HEK293 (cell line): ENCODE measurements at regions not wholly inside any gene's neighbourhood (a gene's known extent, or its start where the extent isn't known, plus 50 kb on each side); places are given as distances from the start of the nearest gene placed in this dataset.

Source experiments
- CTCF ChIA-PET: fragments of 350-600 bp; formaldehyde crosslinking; extraction: SDS; loops from one replicate; lab custom pipeline; 2021; ENCODE audit warnings: antibody characterized with exemption; lab: Yijun Ruan, JAX
- POLR2A ChIA-PET: fragments of 300-600 bp; formaldehyde crosslinking; extraction: SDS; loops from one replicate; lab custom pipeline; 2020; ENCODE audit warnings: antibody characterized with exemption, inconsistent platforms; lab: Yijun Ruan, JAX
- H3K27ac ChIP-seq: fragments of 200-500 bp; sonication (Bioruptor generic); 2 replicates; pipeline ENCODE4 v1.5.1; 2014; ENCODE audit warnings: low read depth, low read length, control low read depth, inconsistent platforms; ENCODE audit errors: extremely low read depth
- H3K36me3 ChIP-seq, 2 experiments: fragments of 200-500 bp in 1 of 2; sonication (Bioruptor generic) in 1 of 2; 1 replicate in 1 of 2; 2 replicates in 1 of 2; pipeline ENCODE4 v1.5.1; 2014 to 2017; ENCODE audit warnings: inconsistent platforms in 2 of 2, low read length in 2 of 2; ENCODE audit not compliant: control insufficient read depth in 2 of 2, insufficient read depth in 1 of 2
- H3K4me1 ChIP-seq: fragments of 200-500 bp; sonication (Bioruptor generic); 2 replicates; pipeline ENCODE4 v1.5.1; 2014; ENCODE audit warnings: mild to moderate bottlenecking, low read length, inconsistent platforms; ENCODE audit not compliant: control insufficient read depth, insufficient read depth
- H3K4me3 ChIP-seq: 2 replicates; pipeline ENCODE4 v1.5.1; 2011; ENCODE audit warnings: low read depth, mild to moderate bottlenecking, control low read depth, low read length, moderate library complexity
- H3K9me3 ChIP-seq: fragments of 200-500 bp; sonication (Bioruptor generic); 2 replicates; pipeline ENCODE4 v1.5.1; 2014; ENCODE audit warnings: low read depth, low read length, inconsistent platforms; ENCODE audit not compliant: control insufficient read depth, insufficient read depth
- ELK4 ChIP-seq: IDR thresholded peaks from 2 replicates; pipeline ENCODE4 v1.6.1; 2011; ENCODE audit warnings: mild to moderate bottlenecking, low read depth, low read length, borderline replicate concordance
- HOXC10 ChIP-seq: sonication (generic); formaldehyde crosslinking; IDR thresholded peaks from 2 replicates; pipeline ENCODE4 v1.8.1; 2023; ENCODE audit warnings: mild to moderate bottlenecking, missing genetic modification reagents
- KLF8 ChIP-seq: fragments of 450-650 bp; formaldehyde crosslinking; IDR thresholded peaks from 2 replicates; pipeline ENCODE4 v1.5.1; 2016; ENCODE audit warnings: missing biosample characterization, missing genetic modification characterization
- SP2 ChIP-seq: fragments of 450-650 bp; formaldehyde crosslinking; IDR thresholded peaks from 2 replicates; pipeline ENCODE4 v1.5.1; 2016; ENCODE audit warnings: missing biosample characterization, missing genetic modification characterization
- YY2 ChIP-seq: fragments of 450-650 bp; formaldehyde crosslinking; IDR thresholded peaks from 2 replicates; pipeline ENCODE4 v1.5.1; 2016; ENCODE audit warnings: missing biosample characterization, missing genetic modification characterization
- ZBTB1 ChIP-seq: fragments of 450-650 bp; formaldehyde crosslinking; IDR thresholded peaks from 2 replicates; pipeline ENCODE4 v1.5.1; 2016; ENCODE audit warnings: missing biosample characterization, missing genetic modification characterization
- ZBTB21 ChIP-seq: fragments of 450-650 bp; formaldehyde crosslinking; IDR thresholded peaks from 2 replicates; pipeline ENCODE4 v1.5.1; 2017; ENCODE audit warnings: missing biosample characterization, missing genetic modification characterization
- ZBTB48 ChIP-seq: fragments of 450-650 bp; formaldehyde crosslinking; IDR thresholded peaks from 2 replicates; pipeline ENCODE4 v1.5.1; 2016; ENCODE audit warnings: missing biosample characterization, missing genetic modification characterization
- ZFP41 ChIP-seq: fragments of 450-650 bp; formaldehyde crosslinking; IDR thresholded peaks from 2 replicates; pipeline ENCODE4 v1.5.1; 2016; ENCODE audit warnings: missing biosample characterization, missing genetic modification characterization, borderline replicate concordance
- ZFP69B ChIP-seq: fragments of 450-650 bp; formaldehyde crosslinking; IDR thresholded peaks from 2 replicates; pipeline ENCODE4 v1.5.1; 2016; ENCODE audit warnings: missing biosample characterization, missing genetic modification characterization
- ZNF112 ChIP-seq: fragments of 450-650 bp; formaldehyde crosslinking; IDR thresholded peaks from 2 replicates; pipeline ENCODE4 v1.5.0; 2017; ENCODE audit warnings: missing biosample characterization, missing genetic modification characterization
- ZNF140 ChIP-seq: fragments of 450-650 bp; formaldehyde crosslinking; IDR thresholded peaks from 2 replicates; pipeline ENCODE4 v1.5.1; 2016; ENCODE audit warnings: missing biosample characterization, missing genetic modification characterization
- ZNF184 ChIP-seq: fragments of 450-650 bp; IDR thresholded peaks from 2 replicates; pipeline ENCODE4 v1.5.1; 2018; ENCODE audit warnings: missing biosample characterization, mild to moderate bottlenecking, missing genetic modification characterization
- ZNF214 ChIP-seq: fragments of 450-650 bp; formaldehyde crosslinking; IDR thresholded peaks from 2 replicates; pipeline ENCODE4 v1.5.1; 2017; ENCODE audit warnings: missing biosample characterization, mild to moderate bottlenecking, missing genetic modification characterization, borderline replicate concordance
- ZNF24 ChIP-seq: fragments of 450-650 bp; formaldehyde crosslinking; IDR thresholded peaks from 2 replicates; pipeline ENCODE4 v1.5.1; 2016; ENCODE audit warnings: missing biosample characterization, missing genetic modification characterization
- ZNF292 ChIP-seq: fragments of 450-650 bp; formaldehyde crosslinking; IDR thresholded peaks from 2 replicates; pipeline ENCODE4 v1.5.1; 2016; ENCODE audit warnings: low read depth, missing biosample characterization, missing genetic modification characterization, borderline replicate concordance
- ZNF37A ChIP-seq: fragments of 450-650 bp; IDR thresholded peaks from 2 replicates; pipeline ENCODE4 v1.5.1; 2018; ENCODE audit warnings: missing biosample characterization, missing genetic modification characterization
- ZNF433 ChIP-seq: fragments of 450-650 bp; formaldehyde crosslinking; IDR thresholded peaks from 2 replicates; pipeline ENCODE4 v1.5.1; 2016; ENCODE audit warnings: missing biosample characterization, missing genetic modification characterization, low read depth
- ZNF449 ChIP-seq: fragments of 450-650 bp; formaldehyde crosslinking; IDR thresholded peaks from 2 replicates; pipeline ENCODE4 v1.5.1; 2017; ENCODE audit warnings: missing biosample characterization, mild to moderate bottlenecking, missing genetic modification characterization, moderate library complexity
- ZNF544 ChIP-seq: fragments of 450-650 bp; formaldehyde crosslinking; IDR thresholded peaks from 2 replicates; pipeline ENCODE4 v1.5.0; 2017; ENCODE audit warnings: missing biosample characterization, missing genetic modification characterization
- ZNF677 ChIP-seq: fragments of 450-650 bp; IDR thresholded peaks from 2 replicates; pipeline ENCODE4 v1.5.0; 2018; ENCODE audit warnings: missing biosample characterization, mild to moderate bottlenecking, missing genetic modification characterization, moderate library complexity
- ZNF704 ChIP-seq: fragments of 450-650 bp; formaldehyde crosslinking; IDR thresholded peaks from 2 replicates; pipeline ENCODE4 v1.5.1; 2016; ENCODE audit warnings: missing biosample characterization, missing genetic modification characterization
- ZNF777 ChIP-seq: fragments of 450-650 bp; formaldehyde crosslinking; IDR thresholded peaks from 2 replicates; pipeline ENCODE4 v1.5.1; 2017; ENCODE audit warnings: missing biosample characterization, missing genetic modification characterization, borderline replicate concordance
- ZSCAN30 ChIP-seq: fragments of 450-650 bp; IDR thresholded peaks from 2 replicates; pipeline ENCODE4 v1.5.1; 2018; ENCODE audit warnings: missing biosample characterization, mild to moderate bottlenecking, missing genetic modification characterization, moderate library complexity
- TF ChIP-seq, protein P1 (sequence below): fragments of 450-650 bp; formaldehyde crosslinking; IDR thresholded peaks from 2 replicates; pipeline ENCODE4 v1.5.1; 2016; ENCODE audit warnings: missing biosample characterization, missing genetic modification characterization, borderline replicate concordance

DNA sequence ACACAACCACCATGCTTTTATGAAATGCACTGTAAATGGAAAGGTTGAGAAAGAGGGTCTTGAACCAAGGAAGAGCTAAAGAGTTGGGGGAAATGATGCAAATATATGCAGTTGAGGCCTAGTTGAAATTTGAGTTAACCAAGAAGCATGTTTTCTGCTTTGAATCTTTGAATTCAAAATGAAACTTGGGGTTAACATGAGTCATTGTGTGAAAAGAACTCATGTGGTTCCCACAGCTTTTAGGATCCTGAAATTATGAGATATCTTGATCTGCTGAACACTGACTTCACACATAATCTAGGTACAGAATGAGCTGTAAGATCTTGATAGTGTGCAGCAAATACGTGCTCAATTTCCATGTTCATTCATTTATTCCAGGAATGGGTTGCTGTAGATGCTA is 422.9 kb upstream of the TRIB2 start:
- TF ChIP-seq ELK4 (no peak), ZNF112 (no peak), ZSCAN30 (no peak), ZBTB48 (no peak), ZNF184 (tag by site-specific recombination) (no peak), ZNF37A (tag by site-specific recombination) (no peak), ZNF140 (no peak), ZNF449 (no peak)
- TF ChIP-seq, protein P1, sequence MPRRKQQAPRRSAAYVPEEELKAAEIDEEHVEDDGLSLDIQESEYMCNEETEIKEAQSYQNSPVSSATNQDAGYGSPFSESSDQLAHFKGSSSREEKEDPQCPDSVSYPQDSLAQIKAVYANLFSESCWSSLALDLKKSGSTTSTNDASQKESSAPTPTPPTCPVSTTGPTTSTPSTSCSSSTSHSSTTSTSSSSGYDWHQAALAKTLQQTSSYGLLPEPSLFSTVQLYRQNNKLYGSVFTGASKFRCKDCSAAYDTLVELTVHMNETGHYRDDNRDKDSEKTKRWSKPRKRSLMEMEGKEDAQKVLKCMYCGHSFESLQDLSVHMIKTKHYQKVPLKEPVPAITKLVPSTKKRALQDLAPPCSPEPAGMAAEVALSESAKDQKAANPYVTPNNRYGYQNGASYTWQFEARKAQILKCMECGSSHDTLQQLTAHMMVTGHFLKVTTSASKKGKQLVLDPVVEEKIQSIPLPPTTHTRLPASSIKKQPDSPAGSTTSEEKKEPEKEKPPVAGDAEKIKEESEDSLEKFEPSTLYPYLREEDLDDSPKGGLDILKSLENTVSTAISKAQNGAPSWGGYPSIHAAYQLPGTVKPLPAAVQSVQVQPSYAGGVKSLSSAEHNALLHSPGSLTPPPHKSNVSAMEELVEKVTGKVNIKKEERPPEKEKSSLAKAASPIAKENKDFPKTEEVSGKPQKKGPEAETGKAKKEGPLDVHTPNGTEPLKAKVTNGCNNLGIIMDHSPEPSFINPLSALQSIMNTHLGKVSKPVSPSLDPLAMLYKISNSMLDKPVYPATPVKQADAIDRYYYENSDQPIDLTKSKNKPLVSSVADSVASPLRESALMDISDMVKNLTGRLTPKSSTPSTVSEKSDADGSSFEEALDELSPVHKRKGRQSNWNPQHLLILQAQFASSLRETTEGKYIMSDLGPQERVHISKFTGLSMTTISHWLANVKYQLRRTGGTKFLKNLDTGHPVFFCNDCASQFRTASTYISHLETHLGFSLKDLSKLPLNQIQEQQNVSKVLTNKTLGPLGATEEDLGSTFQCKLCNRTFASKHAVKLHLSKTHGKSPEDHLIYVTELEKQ (tag by site-specific recombination) = no peak
- no peaks in the 10 kb centered on the region for H3K36me3 ChIP-seq
- POLR2A ChIA-PET = no interaction called here
- H3K4me1 ChIP-seq = peaks cover 6% of the 10 kb centered on the region; the same call in 1 of the 2 replicates
- CTCF ChIA-PET = interaction anchor here (0.6 to 0.7 kb wide), 3 partner anchors 58 to 515 kb away, joined by 3 read pairs; no protein-coding TSS in a partner anchor
- no peak overlapping the region for H3K27ac ChIP-seq
- H3K4me3 ChIP-seq = no peak overlapping the region
- H3K9me3 ChIP-seq = no peaks in the 10 kb centered on the region

DNA sequence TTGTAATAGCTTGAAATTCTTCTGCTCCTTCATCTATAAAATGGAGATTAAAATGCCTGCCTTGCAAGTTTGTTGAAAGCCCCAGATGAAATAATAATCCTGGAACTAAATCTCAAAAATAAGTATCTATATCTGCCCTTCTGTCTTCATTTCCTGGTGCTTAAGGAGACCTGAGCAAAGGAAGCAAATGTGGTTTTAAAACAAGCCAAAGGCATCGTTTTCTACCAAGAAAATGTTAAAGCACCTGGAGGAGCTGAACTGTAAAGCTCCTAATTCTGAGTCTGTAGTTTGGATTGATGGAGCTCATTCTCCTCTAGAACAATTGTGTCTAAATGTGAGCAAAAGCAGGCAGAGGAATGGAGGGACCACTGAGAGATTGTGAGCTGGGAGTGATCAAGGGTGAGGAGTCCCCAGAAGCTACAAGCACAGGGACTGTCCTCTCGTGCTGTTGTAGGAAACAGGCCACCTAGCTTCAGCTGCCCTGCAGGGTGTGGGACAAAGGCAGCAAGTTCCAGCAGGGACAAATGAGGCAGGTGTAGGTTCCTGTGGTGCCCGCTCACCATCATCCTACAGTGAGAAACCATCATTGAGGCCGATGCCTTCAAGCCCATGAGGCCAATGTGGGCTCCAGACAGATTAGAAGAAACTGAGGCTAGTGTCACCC is 420.7 kb upstream of the TRIB2 start:
- POLR2A ChIA-PET = no interaction called here
- Histone ChIP-seq H3K4me3 (no peak overlapping the region), H3K36me3 (no peaks in the 10 kb centered on the region), H3K9me3 (no peaks in the 10 kb centered on the region), H3K27ac (peak overlapping the region; percentile 39; the same call in 1 of the 2 replicates), H3K4me1 (peaks cover 6% of the 10 kb centered on the region; the same call in 1 of the 2 replicates)
- CTCF ChIA-PET = interaction anchor here (0.6 to 1.3 kb wide), 2 partner anchors 9 to 636 kb away, joined by 3 read pairs; no protein-coding TSS in a partner anchor
- TF ChIP-seq ZFP69B = no peak
- no peak for TF ChIP-seq ZNF24 (tag by site-specific recombination)
- TF ChIP-seq ZNF677 = no peak
- no peak for TF ChIP-seq ZFP41 (tag by site-specific recombination)
- no peak for TF ChIP-seq HOXC10 (CRISPR knock-in tag)
- no peak for TF ChIP-seq ZNF704 (tag by site-specific recombination)
- no peak for TF ChIP-seq ZBTB1
- TF ChIP-seq ZNF544 (tag by site-specific recombination) = no peak
- TF ChIP-seq YY2 (tag by site-specific recombination) = no peak
- TF ChIP-seq SP2 (tag by site-specific recombination) = no peak
- no peak for TF ChIP-seq KLF8 (tag by site-specific recombination)
- TF ChIP-seq ZNF777 = no peak
- TF ChIP-seq ZNF292 (tag by site-specific recombination) = no peak
- TF ChIP-seq ZBTB21 = no peak
- TF ChIP-seq ZNF214 (tag by site-specific recombination) = no peak
- TF ChIP-seq ZNF433 (tag by site-specific recombination) = no peak
